ENCODE measurements at regions not wholly inside any gene's neighbourhood (a gene's known extent, or its start where the extent isn't known, plus 50 kb on each side); places are given as distances from the start of the nearest gene placed in this dataset.

DNA sequence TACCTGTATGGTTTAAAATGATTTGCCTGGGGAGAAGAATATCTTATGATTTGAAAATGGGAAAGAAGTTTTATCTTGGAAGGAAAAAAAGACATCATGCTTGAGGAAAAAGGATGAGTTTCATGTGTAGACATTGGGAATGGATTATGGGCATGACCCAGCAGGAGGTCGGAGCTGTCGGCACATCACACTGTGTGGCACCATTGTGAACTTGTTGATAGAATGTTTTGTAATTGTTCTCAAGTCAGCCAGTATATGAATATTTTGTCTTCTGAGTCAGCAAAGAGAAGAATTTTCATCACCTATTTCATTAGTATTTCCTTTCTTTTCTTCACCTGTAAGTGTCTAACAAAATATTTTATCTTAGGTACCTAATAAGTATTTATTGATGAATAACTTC lies 60.0 kb upstream of the HMGA2 start:
- Histone ChIP-seq H2AFZ (ENCODE audit: low read depth) (no peak overlapping the region), H3K36me3 (replicated peaks in 1 of 2; ENCODE audit: control insufficient read depth in 1 of 2, insufficient read depth in 2 of 2, low read length in 1 of 2) (no peaks in the 10 kb centered on the region), H3K27me3 (ENCODE audit: insufficient read depth) (no peaks in the 10 kb centered on the region), H3K27ac (ENCODE audit: low read depth in 2 of 2, low read length in 1 of 2) (no peak overlapping the region), H3K9me3 (no peaks in the 10 kb centered on the region), H3K9me2 (no peaks in the 10 kb centered on the region), H3F3A (replicated peaks; ENCODE audit: insufficient read depth) (peaks cover 17% of the 10 kb centered on the region), H3K79me2 (ENCODE audit: insufficient read depth) (no peaks in the 10 kb centered on the region), H3K4me1 (ENCODE audit: control insufficient read depth in 1 of 2, insufficient read depth in 2 of 2, low read depth in 1 of 2, low read length in 1 of 2) (no peaks in the 10 kb centered on the region), H4K20me1 (ENCODE audit: insufficient read depth) (no peaks in the 10 kb centered on the region), H3K4me2 (no peak overlapping the region), H3K9ac (no peak overlapping the region), H3K4me3 (ENCODE audit: low read depth in 2 of 2, low read length in 1 of 2) (no peak overlapping the region)
- no peak for TF ChIP-seq TEAD4 (IDR thresholded peaks at IDR 0.05; ENCODE audit: borderline replicate concordance, insufficient read depth)
- no peak for TF ChIP-seq TAF1 (IDR thresholded peaks at IDR 0.05; ENCODE audit: borderline replicate concordance, low read depth, low read length)
- TF ChIP-seq NFIC (IDR thresholded peaks at IDR 0.05; ENCODE audit: borderline replicate concordance) = no peak
- no peak for TF ChIP-seq FOSL2 (IDR thresholded peaks at IDR 0.05; ENCODE audit: borderline replicate concordance, low read depth)
- no peak for TF ChIP-seq FOXM1 (IDR thresholded peaks at IDR 0.05; ENCODE audit: low read depth)
- TF ChIP-seq TCF12 (IDR thresholded peaks at IDR 0.05) = no peak
- no peak for TF ChIP-seq FOXJ3 (CRISPR knock-in tag; IDR thresholded peaks at IDR 0.05)
- no peak for TF ChIP-seq ELF1 (IDR thresholded peaks at IDR 0.05)
- no peak for TF ChIP-seq EZH2phosphoT487 (IDR thresholded peaks at IDR 0.05; ENCODE audit: borderline replicate concordance, low read depth)
- TF ChIP-seq JUND (IDR thresholded peaks at IDR 0.05) = no peak
- TF ChIP-seq, protein P1, sequence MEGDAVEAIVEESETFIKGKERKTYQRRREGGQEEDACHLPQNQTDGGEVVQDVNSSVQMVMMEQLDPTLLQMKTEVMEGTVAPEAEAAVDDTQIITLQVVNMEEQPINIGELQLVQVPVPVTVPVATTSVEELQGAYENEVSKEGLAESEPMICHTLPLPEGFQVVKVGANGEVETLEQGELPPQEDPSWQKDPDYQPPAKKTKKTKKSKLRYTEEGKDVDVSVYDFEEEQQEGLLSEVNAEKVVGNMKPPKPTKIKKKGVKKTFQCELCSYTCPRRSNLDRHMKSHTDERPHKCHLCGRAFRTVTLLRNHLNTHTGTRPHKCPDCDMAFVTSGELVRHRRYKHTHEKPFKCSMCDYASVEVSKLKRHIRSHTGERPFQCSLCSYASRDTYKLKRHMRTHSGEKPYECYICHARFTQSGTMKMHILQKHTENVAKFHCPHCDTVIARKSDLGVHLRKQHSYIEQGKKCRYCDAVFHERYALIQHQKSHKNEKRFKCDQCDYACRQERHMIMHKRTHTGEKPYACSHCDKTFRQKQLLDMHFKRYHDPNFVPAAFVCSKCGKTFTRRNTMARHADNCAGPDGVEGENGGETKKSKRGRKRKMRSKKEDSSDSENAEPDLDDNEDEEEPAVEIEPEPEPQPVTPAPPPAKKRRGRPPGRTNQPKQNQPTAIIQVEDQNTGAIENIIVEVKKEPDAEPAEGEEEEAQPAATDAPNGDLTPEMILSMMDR (IDR thresholded peaks at IDR 0.05) = no peak
- TF ChIP-seq NRF1 (IDR thresholded peaks at IDR 0.05; ENCODE audit: low read depth, low read length) = no peak
- TF ChIP-seq RCOR1 (IDR thresholded peaks at IDR 0.05; ENCODE audit: low read length) = no peak
- no peak for TF ChIP-seq USF1 (IDR thresholded peaks at IDR 0.05; ENCODE audit: borderline replicate concordance, low read depth)
- TF ChIP-seq RFX5 (IDR thresholded peaks at IDR 0.05; ENCODE audit: low read length) = no peak
- no peak for TF ChIP-seq RAD21 (IDR thresholded peaks at IDR 0.05; ENCODE audit: low read length)
- no peak for TF ChIP-seq PBX3 (IDR thresholded peaks at IDR 0.05)
- TF ChIP-seq, protein P2, sequence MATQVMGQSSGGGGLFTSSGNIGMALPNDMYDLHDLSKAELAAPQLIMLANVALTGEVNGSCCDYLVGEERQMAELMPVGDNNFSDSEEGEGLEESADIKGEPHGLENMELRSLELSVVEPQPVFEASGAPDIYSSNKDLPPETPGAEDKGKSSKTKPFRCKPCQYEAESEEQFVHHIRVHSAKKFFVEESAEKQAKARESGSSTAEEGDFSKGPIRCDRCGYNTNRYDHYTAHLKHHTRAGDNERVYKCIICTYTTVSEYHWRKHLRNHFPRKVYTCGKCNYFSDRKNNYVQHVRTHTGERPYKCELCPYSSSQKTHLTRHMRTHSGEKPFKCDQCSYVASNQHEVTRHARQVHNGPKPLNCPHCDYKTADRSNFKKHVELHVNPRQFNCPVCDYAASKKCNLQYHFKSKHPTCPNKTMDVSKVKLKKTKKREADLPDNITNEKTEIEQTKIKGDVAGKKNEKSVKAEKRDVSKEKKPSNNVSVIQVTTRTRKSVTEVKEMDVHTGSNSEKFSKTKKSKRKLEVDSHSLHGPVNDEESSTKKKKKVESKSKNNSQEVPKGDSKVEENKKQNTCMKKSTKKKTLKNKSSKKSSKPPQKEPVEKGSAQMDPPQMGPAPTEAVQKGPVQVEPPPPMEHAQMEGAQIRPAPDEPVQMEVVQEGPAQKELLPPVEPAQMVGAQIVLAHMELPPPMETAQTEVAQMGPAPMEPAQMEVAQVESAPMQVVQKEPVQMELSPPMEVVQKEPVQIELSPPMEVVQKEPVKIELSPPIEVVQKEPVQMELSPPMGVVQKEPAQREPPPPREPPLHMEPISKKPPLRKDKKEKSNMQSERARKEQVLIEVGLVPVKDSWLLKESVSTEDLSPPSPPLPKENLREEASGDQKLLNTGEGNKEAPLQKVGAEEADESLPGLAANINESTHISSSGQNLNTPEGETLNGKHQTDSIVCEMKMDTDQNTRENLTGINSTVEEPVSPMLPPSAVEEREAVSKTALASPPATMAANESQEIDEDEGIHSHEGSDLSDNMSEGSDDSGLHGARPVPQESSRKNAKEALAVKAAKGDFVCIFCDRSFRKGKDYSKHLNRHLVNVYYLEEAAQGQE (IDR thresholded peaks at IDR 0.05; ENCODE audit: low read depth, low read length) = no peak
- no peak for TF ChIP-seq MEF2A (IDR thresholded peaks at IDR 0.05; ENCODE audit: borderline replicate concordance, low read depth)
- no peak for TF ChIP-seq POLR2AphosphoS5 (IDR thresholded peaks at IDR 0.05; ENCODE audit: low read depth, low read length)
- ChIA-PET POLR2A (no interaction called here), CTCF (no interaction called here)
- DNase-seq = no peak
- 88% methylated on average over 2 of the region's 2 CpGs for WGBS (ENCODE audit: low lambda C conversion rate)

Data from SK-N-SH (cell line).